ENCODE measurements at regions not wholly inside any gene's neighbourhood (a gene's known extent, or its start where the extent isn't known, plus 50 kb on each side); places are given as distances from the start of the nearest gene placed in this dataset.

DNA sequence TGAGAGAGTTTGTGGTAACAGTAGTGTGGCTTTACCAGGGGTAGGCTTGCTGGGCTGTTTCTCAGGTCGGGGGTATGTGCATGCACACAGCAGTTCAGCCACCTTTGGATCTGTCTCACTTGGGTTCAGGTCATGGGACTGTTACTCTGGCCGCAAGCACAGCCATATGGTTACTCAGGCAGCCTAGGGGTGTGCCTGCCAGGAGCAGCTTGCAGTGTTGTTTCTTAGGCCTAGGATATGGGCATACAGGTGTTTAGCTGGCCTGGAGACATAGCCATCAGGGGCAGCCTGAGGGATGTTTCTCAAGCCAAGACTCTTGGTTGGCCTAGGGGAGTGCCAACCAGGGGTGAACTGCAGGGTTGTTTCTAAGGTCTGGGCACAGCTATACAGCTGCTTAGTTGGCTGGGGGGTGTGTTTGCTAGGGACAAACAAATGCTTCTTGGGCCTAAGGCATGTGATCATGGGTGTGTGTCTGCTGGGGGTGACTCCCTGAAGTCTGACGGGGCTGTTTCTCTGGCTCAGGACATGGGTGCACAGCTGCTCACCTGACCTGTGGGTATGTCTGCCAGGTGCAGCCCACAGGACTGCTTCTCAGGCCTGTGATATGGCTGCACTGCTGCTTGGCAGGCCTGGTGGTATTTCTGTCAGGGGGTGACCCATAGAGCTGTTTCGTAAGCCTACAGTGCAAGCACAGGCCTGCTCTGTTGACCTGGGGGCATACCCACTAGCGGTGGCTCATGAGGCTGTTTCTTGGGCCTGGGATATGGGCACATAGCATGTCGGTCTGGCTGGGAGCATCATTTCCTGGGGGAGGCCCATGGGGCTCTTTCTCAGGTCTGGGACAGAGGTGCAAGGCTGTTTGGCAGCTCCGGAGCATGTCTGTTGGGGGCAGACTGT lies 168.0 kb upstream of the THRB start:
- no peak overlapping the region for H3K4me3 ChIP-seq (ENCODE audit: low read length)
- no peaks in the 10 kb centered on the region for H3K27me3 ChIP-seq (ENCODE audit: low read length)
- no peak overlapping the region for H3K4me2 ChIP-seq (ENCODE audit: low read depth, low read length, poor library complexity, severe bottlenecking)
- no peaks in the 10 kb centered on the region for H4K20me1 ChIP-seq (ENCODE audit: insufficient read depth, low read depth, low read length)
- no peak overlapping the region for H3K27ac ChIP-seq (ENCODE audit: low read length)
- DNase-seq = no peak
- no peaks in the 10 kb centered on the region for H3K9me3 ChIP-seq (ENCODE audit: low read length)
- H3K36me3 ChIP-seq (ENCODE audit: insufficient read depth, low read length) = no peaks in the 10 kb centered on the region
- no peak overlapping the region for H2AFZ ChIP-seq (ENCODE audit: low read length)
- no peak overlapping the region for H3K9ac ChIP-seq (ENCODE audit: low read length)
- H3K4me1 ChIP-seq (ENCODE audit: low read length) = no peaks in the 10 kb centered on the region
- H3K9me2 ChIP-seq (replicated peaks; ENCODE audit: insufficient read depth, low read length) = no peaks in the 10 kb centered on the region
- H3K79me2 ChIP-seq (ENCODE audit: low read length) = no peaks in the 10 kb centered on the region

DNA sequence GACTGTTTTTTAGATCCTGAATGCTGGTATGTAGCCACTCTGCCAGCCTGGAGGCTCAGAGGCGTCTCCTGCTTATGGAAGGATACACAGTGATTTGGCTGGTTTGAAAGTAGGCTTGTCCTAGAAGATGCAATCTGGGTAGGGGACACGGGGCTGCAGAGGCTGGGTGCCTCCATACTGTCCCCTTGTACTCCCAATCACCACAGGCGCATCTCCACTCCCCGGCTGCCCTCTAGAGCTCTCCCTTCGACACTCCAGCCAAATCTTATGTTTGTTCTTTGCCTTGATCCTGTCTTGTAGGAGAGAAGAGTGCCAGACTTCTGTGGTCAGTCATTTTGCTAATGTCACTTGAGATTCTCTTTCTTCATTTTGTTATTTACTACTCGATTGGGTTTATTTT lies 168.8 kb upstream of the THRB start:
- H3K79me2 ChIP-seq (ENCODE audit: low read length) = no peaks in the 10 kb centered on the region
- H4K20me1 ChIP-seq (ENCODE audit: insufficient read depth, low read depth, low read length) = no peaks in the 10 kb centered on the region
- no peak for DNase-seq
- H3K9ac ChIP-seq (ENCODE audit: low read length) = no peak overlapping the region
- H3K4me1 ChIP-seq (ENCODE audit: low read length) = no peaks in the 10 kb centered on the region
- H3K4me3 ChIP-seq (ENCODE audit: low read length) = no peak overlapping the region
- no peaks in the 10 kb centered on the region for H3K9me2 ChIP-seq (replicated peaks; ENCODE audit: insufficient read depth, low read length)
- no peaks in the 10 kb centered on the region for H3K9me3 ChIP-seq (ENCODE audit: low read length)
- H2AFZ ChIP-seq (ENCODE audit: low read length) = no peak overlapping the region
- H3K4me2 ChIP-seq (ENCODE audit: low read depth, low read length, poor library complexity, severe bottlenecking) = no peak overlapping the region
- H3K27me3 ChIP-seq (ENCODE audit: low read length) = no peaks in the 10 kb centered on the region
- H3K27ac ChIP-seq (ENCODE audit: low read length) = no peak overlapping the region
- no peaks in the 10 kb centered on the region for H3K36me3 ChIP-seq (ENCODE audit: insufficient read depth, low read length)

DNA sequence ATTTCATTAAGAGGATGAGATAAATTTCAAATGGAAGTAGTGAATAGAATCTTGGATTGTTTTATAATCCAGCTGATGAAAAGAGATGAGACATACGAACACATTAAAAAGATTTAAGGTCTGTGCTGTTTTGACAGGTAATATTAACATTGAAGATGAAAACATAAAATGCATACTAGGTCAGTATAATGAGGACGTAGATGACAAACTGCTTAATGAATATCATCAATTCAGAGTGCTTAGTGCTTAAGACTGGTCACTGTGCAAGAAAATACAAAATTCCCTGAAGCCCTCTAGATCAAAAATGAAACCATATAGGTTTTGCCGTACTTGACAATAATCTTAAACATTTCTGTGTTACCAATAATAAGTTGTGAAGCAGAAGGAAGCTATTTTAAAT lies 173.4 kb upstream of the THRB start:
- H3K36me3 ChIP-seq (ENCODE audit: insufficient read depth, low read length) = no peaks in the 10 kb centered on the region
- H3K27ac ChIP-seq (ENCODE audit: low read length) = no peak overlapping the region
- no peaks in the 10 kb centered on the region for H3K79me2 ChIP-seq (ENCODE audit: low read length)
- H3K9ac ChIP-seq (ENCODE audit: low read length) = no peak overlapping the region
- no peaks in the 10 kb centered on the region for H4K20me1 ChIP-seq (ENCODE audit: insufficient read depth, low read depth, low read length)
- no peaks in the 10 kb centered on the region for H3K9me3 ChIP-seq (ENCODE audit: low read length)
- H3K27me3 ChIP-seq (ENCODE audit: low read length) = no peaks in the 10 kb centered on the region
- H3K4me3 ChIP-seq (ENCODE audit: low read length) = no peak overlapping the region
- H3K4me1 ChIP-seq (ENCODE audit: low read length) = no peaks in the 10 kb centered on the region
- H3K4me2 ChIP-seq (ENCODE audit: low read depth, low read length, poor library complexity, severe bottlenecking) = no peak overlapping the region
- no peaks in the 10 kb centered on the region for H3K9me2 ChIP-seq (replicated peaks; ENCODE audit: insufficient read depth, low read length)
- no peak overlapping the region for H2AFZ ChIP-seq (ENCODE audit: low read length)
- no peak for DNase-seq

DNA sequence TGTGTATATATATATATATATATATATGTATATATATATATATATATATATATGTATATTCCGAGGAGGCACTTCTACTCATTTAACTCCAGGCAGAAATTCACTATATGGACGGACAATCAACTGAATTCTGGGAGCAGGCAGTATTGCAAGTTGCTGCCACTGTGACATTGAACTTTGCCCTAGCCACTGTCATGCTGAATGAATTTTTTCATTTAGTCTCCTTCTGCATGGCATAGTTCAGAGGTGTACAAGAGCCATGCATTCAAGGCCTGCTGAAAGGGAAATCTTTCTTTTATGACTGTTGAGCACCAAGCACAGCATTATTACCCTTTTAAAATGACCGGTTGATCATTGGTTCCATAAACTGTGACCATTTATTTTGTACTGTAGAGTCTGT lies 176.2 kb upstream of the THRB start:
- Histone ChIP-seq H4K20me1 (ENCODE audit: insufficient read depth, low read depth, low read length) (no peaks in the 10 kb centered on the region), H3K4me2 (ENCODE audit: low read depth, low read length, poor library complexity, severe bottlenecking) (no peak overlapping the region), H3K9me3 (ENCODE audit: low read length) (no peaks in the 10 kb centered on the region), H3K27me3 (ENCODE audit: low read length) (no peaks in the 10 kb centered on the region), H3K4me3 (ENCODE audit: low read length) (no peak overlapping the region), H2AFZ (ENCODE audit: low read length) (no peak overlapping the region), H3K79me2 (ENCODE audit: low read length) (no peaks in the 10 kb centered on the region), H3K9me2 (replicated peaks; ENCODE audit: insufficient read depth, low read length) (no peaks in the 10 kb centered on the region), H3K4me1 (ENCODE audit: low read length) (no peaks in the 10 kb centered on the region), H3K27ac (ENCODE audit: low read length) (no peak overlapping the region), H3K9ac (ENCODE audit: low read length) (no peak overlapping the region), H3K36me3 (ENCODE audit: insufficient read depth, low read length) (no peaks in the 10 kb centered on the region)
- DNase-seq = no peak

DNA sequence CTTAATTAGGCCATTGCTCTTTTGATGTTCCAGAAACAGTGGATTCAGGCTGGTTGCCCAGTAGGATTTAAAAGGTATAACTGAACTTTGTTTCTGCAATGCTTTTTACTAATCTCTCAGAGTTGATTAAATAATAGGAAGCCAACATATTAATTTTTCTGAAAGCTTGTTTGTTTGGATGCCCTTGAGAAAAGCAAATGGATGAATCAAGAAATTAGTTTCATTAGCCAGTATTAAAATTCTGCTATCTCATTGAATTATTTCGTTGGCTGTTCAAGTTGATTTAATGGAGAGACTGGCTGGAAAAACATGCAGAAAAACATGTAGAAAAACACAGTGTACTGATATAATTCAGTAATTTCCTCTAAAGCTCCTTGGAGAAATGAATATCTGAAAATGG lies 178.9 kb upstream of the THRB start:
- Histone ChIP-seq H3K79me2 (ENCODE audit: low read length) (no peaks in the 10 kb centered on the region), H3K9me2 (replicated peaks; ENCODE audit: insufficient read depth, low read length) (no peaks in the 10 kb centered on the region), H4K20me1 (ENCODE audit: insufficient read depth, low read depth, low read length) (no peaks in the 10 kb centered on the region), H3K27me3 (ENCODE audit: low read length) (no peaks in the 10 kb centered on the region), H3K36me3 (ENCODE audit: insufficient read depth, low read length) (no peaks in the 10 kb centered on the region), H2AFZ (ENCODE audit: low read length) (no peak overlapping the region), H3K9ac (ENCODE audit: low read length) (no peak overlapping the region), H3K27ac (ENCODE audit: low read length) (no peak overlapping the region), H3K4me1 (ENCODE audit: low read length) (no peaks in the 10 kb centered on the region), H3K4me3 (ENCODE audit: low read length) (no peak overlapping the region), H3K4me2 (ENCODE audit: low read depth, low read length, poor library complexity, severe bottlenecking) (no peak overlapping the region), H3K9me3 (ENCODE audit: low read length) (no peaks in the 10 kb centered on the region)
- DNase-seq = no peak

DNA sequence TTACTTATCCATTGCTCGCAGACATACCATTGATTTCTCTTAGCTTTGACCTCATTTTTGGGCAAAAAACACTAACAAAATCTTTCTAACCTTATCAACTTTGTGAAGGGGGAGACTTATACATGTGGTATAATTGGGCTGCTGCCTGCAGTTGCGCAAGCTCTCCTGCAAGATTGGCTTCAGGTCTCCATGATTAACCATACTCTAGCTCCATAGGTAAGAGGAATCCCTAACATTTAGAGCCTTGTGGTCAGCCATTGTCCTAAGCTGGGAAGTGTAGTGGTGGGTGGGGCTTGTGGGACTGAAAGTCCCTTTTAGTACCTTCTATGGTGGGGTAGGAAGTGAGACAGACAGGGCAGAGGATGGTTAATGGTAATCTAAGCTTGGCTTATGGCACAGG lies 179.6 kb upstream of the THRB start:
- Histone ChIP-seq H3K27me3 (ENCODE audit: low read length) (no peaks in the 10 kb centered on the region), H3K79me2 (ENCODE audit: low read length) (no peaks in the 10 kb centered on the region), H3K9ac (ENCODE audit: low read length) (no peak overlapping the region), H3K36me3 (ENCODE audit: insufficient read depth, low read length) (no peaks in the 10 kb centered on the region), H4K20me1 (ENCODE audit: insufficient read depth, low read depth, low read length) (no peaks in the 10 kb centered on the region), H2AFZ (ENCODE audit: low read length) (no peak overlapping the region), H3K9me3 (ENCODE audit: low read length) (no peaks in the 10 kb centered on the region), H3K4me1 (ENCODE audit: low read length) (no peaks in the 10 kb centered on the region), H3K9me2 (replicated peaks; ENCODE audit: insufficient read depth, low read length) (no peaks in the 10 kb centered on the region), H3K4me2 (ENCODE audit: low read depth, low read length, poor library complexity, severe bottlenecking) (no peak overlapping the region), H3K27ac (ENCODE audit: low read length) (no peak overlapping the region), H3K4me3 (ENCODE audit: low read length) (no peak overlapping the region)
- DNase-seq = no peak

DNA sequence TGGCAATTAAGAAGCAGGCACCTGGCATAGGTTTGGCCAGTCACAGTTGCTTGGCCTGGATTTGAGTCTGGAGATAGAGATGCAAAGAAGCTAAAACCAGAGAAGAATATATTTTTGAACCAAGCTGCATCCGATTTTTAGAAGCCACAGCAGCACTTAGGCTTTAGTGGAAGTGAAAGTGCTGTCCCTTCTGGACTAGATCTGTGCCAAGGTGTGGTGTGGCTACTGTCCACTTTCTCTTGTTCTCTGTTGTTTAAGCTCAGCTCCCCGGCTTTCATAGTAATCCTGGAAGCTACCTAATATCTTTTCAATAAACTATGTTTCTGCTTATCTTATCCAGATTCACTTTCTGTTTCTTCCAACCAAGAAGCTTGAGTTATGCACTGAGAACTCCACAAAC lies 183.4 kb upstream of the THRB start:
- H3K4me2 ChIP-seq (ENCODE audit: low read depth, low read length, poor library complexity, severe bottlenecking) = no peak overlapping the region
- H2AFZ ChIP-seq (ENCODE audit: low read length) = no peak overlapping the region
- no peak overlapping the region for H3K27ac ChIP-seq (ENCODE audit: low read length)
- no peak overlapping the region for H3K9ac ChIP-seq (ENCODE audit: low read length)
- no peaks in the 10 kb centered on the region for H3K9me2 ChIP-seq (replicated peaks; ENCODE audit: insufficient read depth, low read length)
- no peak overlapping the region for H3K4me3 ChIP-seq (ENCODE audit: low read length)
- H3K79me2 ChIP-seq (ENCODE audit: low read length) = no peaks in the 10 kb centered on the region
- no peaks in the 10 kb centered on the region for H3K27me3 ChIP-seq (ENCODE audit: low read length)
- DNase-seq = no peak
- no peaks in the 10 kb centered on the region for H4K20me1 ChIP-seq (ENCODE audit: insufficient read depth, low read depth, low read length)
- H3K9me3 ChIP-seq (ENCODE audit: low read length) = no peaks in the 10 kb centered on the region
- H3K36me3 ChIP-seq (ENCODE audit: insufficient read depth, low read length) = no peaks in the 10 kb centered on the region
- H3K4me1 ChIP-seq (ENCODE audit: low read length) = no peaks in the 10 kb centered on the region

DNA sequence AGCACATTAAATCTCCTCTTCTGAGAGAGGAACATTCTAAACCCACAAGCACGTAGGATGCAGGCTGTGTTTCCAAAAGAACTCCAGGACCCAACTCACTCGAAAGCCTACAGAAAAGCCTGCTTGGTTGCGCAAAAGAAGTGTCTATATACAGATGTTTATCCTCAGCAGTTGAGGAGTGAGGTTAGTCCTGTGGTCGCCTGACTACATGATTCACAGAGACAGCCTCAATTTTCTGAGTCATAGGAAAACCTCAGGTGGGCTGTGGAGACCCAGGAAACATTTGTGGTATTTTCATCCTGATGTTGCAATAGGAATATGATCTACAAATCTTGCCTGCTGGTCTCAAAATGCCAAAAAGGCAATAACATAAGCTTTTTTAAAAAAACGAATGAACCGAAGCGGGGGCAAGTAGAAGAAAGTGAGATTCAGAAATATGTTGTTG lies 183.8 kb upstream of the THRB start:
- DNase-seq = no peak
- H3K27me3 ChIP-seq (ENCODE audit: low read length) = no peaks in the 10 kb centered on the region
- no peaks in the 10 kb centered on the region for H3K36me3 ChIP-seq (ENCODE audit: insufficient read depth, low read length)
- H4K20me1 ChIP-seq (ENCODE audit: insufficient read depth, low read depth, low read length) = no peaks in the 10 kb centered on the region
- H3K9ac ChIP-seq (ENCODE audit: low read length) = no peak overlapping the region
- no peaks in the 10 kb centered on the region for H3K9me2 ChIP-seq (replicated peaks; ENCODE audit: insufficient read depth, low read length)
- no peaks in the 10 kb centered on the region for H3K9me3 ChIP-seq (ENCODE audit: low read length)
- H3K27ac ChIP-seq (ENCODE audit: low read length) = no peak overlapping the region
- no peak overlapping the region for H3K4me3 ChIP-seq (ENCODE audit: low read length)
- H2AFZ ChIP-seq (ENCODE audit: low read length) = no peak overlapping the region
- no peaks in the 10 kb centered on the region for H3K79me2 ChIP-seq (ENCODE audit: low read length)
- no peak overlapping the region for H3K4me2 ChIP-seq (ENCODE audit: low read depth, low read length, poor library complexity, severe bottlenecking)
- H3K4me1 ChIP-seq (ENCODE audit: low read length) = no peaks in the 10 kb centered on the region
